HL-60 (cell line): ENCODE measurements at regions not wholly inside any gene's neighbourhood (a gene's known extent, or its start where the extent isn't known, plus 50 kb on each side); places are given as distances from the start of the nearest gene placed in this dataset.

Experiments
- DNase-seq, 2 experiments: peaks; one replicate each; pipeline ENCODE4 v3.0.0-alpha.2; 2010 to 2020; ENCODE audit warnings: low read depth in 1 of 2, low spot score in 1 of 2
- H3K27ac ChIP-seq: fragments of 250-450 bp; sonication (Bioruptor Pico); replicated peaks from 2 replicates; pipeline ENCODE4 v1.5.1; 2020; ENCODE audit warnings: mild to moderate bottlenecking, moderate library complexity
- H3K27me3 ChIP-seq: fragments of 250-450 bp; sonication (Bioruptor Pico); 2 replicates; pipeline ENCODE4 v1.5.1; 2021; ENCODE audit warnings: mild to moderate bottlenecking, moderate library complexity; ENCODE audit not compliant: insufficient read depth, poor library complexity, severe bottlenecking
- H3K4me3 ChIP-seq: replicated peaks from 2 replicates; pipeline ENCODE4 v1.5.1; 2011; ENCODE audit warnings: mild to moderate bottlenecking, control low read depth, low read length; ENCODE audit not compliant: insufficient read depth
- GABPA ChIP-seq: IDR thresholded peaks from 2 replicates; pipeline ENCODE4 v1.6.1; 2012; ENCODE audit warnings: low read depth
- POLR2AphosphoS5 ChIP-seq: IDR thresholded peaks from 2 replicates; pipeline ENCODE4 v1.6.1; 2012; ENCODE audit warnings: low read depth
- SPI1 ChIP-seq: IDR thresholded peaks from 2 replicates; pipeline ENCODE4 v1.6.1; 2012; ENCODE audit warnings: low read depth, mild to moderate bottlenecking, borderline replicate concordance
- TF ChIP-seq, protein P1 (sequence below): IDR thresholded peaks from one replicate; pipeline ENCODE4 v1.5.1; 2011; ENCODE audit warnings: low read length, control low read depth, inconsistent platforms; ENCODE audit not compliant: insufficient read depth
- TF ChIP-seq, protein P2 (sequence below): IDR thresholded peaks from 2 replicates; pipeline ENCODE4 v1.6.1; 2012; ENCODE audit warnings: low read depth; ENCODE audit not compliant: insufficient replicate concordance

DNA sequence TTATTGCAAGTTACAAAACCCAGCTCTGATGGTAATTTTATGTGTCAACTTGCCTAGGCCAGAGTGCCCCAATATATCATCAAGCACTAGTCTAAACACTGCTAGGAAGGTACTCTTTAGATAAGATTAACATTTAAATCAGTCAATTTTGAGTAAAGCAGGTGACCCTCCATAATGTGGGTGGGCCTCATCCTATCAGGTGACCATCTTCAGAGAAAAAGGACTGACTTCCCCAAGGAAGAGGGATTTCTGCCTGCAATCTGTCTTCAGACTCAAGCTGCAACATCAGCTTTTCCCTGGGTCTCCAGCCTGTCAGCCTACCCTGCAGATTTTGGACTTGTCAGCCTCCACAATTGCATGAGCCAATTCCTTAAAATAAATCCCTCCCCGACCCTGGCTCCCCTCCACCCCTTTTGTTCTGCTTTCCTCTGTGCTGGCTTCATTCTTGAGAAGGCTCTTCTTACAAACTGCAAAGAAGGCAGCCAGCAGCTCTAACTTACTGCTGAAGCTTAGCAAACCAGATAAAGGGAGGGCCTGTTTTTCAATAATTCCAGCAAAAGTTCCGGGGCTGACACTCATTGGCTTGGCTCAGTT lies 56.4 kb upstream of the RUNX3 start:
- no peak overlapping the region for H3K4me3 ChIP-seq
- H3K27me3 ChIP-seq: no peaks in the 10 kb centered on the region
- no peak for DNase-seq
- TF ChIP-seq SPI1: no peak
- TF ChIP-seq GABPA: no peak
- TF ChIP-seq, protein P1, sequence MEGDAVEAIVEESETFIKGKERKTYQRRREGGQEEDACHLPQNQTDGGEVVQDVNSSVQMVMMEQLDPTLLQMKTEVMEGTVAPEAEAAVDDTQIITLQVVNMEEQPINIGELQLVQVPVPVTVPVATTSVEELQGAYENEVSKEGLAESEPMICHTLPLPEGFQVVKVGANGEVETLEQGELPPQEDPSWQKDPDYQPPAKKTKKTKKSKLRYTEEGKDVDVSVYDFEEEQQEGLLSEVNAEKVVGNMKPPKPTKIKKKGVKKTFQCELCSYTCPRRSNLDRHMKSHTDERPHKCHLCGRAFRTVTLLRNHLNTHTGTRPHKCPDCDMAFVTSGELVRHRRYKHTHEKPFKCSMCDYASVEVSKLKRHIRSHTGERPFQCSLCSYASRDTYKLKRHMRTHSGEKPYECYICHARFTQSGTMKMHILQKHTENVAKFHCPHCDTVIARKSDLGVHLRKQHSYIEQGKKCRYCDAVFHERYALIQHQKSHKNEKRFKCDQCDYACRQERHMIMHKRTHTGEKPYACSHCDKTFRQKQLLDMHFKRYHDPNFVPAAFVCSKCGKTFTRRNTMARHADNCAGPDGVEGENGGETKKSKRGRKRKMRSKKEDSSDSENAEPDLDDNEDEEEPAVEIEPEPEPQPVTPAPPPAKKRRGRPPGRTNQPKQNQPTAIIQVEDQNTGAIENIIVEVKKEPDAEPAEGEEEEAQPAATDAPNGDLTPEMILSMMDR: no peak
- TF ChIP-seq, protein P2, sequence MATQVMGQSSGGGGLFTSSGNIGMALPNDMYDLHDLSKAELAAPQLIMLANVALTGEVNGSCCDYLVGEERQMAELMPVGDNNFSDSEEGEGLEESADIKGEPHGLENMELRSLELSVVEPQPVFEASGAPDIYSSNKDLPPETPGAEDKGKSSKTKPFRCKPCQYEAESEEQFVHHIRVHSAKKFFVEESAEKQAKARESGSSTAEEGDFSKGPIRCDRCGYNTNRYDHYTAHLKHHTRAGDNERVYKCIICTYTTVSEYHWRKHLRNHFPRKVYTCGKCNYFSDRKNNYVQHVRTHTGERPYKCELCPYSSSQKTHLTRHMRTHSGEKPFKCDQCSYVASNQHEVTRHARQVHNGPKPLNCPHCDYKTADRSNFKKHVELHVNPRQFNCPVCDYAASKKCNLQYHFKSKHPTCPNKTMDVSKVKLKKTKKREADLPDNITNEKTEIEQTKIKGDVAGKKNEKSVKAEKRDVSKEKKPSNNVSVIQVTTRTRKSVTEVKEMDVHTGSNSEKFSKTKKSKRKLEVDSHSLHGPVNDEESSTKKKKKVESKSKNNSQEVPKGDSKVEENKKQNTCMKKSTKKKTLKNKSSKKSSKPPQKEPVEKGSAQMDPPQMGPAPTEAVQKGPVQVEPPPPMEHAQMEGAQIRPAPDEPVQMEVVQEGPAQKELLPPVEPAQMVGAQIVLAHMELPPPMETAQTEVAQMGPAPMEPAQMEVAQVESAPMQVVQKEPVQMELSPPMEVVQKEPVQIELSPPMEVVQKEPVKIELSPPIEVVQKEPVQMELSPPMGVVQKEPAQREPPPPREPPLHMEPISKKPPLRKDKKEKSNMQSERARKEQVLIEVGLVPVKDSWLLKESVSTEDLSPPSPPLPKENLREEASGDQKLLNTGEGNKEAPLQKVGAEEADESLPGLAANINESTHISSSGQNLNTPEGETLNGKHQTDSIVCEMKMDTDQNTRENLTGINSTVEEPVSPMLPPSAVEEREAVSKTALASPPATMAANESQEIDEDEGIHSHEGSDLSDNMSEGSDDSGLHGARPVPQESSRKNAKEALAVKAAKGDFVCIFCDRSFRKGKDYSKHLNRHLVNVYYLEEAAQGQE: no peak
- no peak for TF ChIP-seq POLR2AphosphoS5
- no peak overlapping the region for H3K27ac ChIP-seq

GRCh38 chr1:24985737-24986136 lies 55.7 kb upstream of the RUNX3 start:
- no peak for DNase-seq
- H3K27me3 ChIP-seq: no peaks in the 10 kb centered on the region
- no peak overlapping the region for H3K27ac ChIP-seq
- no peak overlapping the region for H3K4me3 ChIP-seq
- TF ChIP-seq GABPA (no peak), POLR2AphosphoS5 (no peak), SPI1 (no peak)
- TF ChIP-seq, protein P2: no peak
- TF ChIP-seq, protein P1: no peak

DNA sequence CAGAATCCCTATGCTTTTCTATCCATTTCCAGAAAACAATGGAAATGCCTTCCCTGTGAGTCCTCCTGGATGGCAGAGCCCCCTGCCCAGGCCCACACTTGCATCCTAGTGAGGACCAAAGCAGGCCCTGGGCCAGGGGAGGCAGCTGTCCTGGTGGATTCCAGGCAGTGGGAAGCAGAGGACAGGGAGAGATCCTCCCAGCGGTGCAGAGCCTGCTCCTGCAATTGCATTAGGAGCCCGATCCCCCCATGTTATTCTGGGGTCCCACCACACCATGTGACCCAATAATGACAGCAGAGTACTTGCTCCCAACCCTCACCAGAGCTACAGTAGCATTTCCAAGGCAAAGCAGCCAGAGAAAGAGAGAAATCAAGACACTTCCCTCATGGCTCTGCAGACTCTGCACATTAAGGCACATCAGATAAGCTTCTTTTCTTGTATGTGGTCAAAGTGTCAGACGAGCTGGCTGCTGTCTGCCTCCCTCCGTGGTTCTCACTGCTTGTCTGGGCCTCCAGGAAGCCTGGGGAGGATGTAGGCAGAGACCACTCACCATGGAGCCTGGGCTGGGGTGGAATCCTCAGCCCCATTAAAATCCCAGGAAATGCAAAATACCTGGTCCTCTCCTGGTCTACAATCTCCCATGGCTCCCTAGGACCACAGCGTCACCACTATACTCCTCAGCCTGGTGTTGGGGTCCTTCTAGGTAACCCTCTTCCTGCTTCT lies 54.9 kb upstream of the RUNX3 start:
- DNase-seq: no peak
- Histone ChIP-seq H3K27ac (no peak overlapping the region), H3K4me3 (no peak overlapping the region), H3K27me3 (no peaks in the 10 kb centered on the region)
- no peak for TF ChIP-seq POLR2AphosphoS5
- TF ChIP-seq SPI1: no peak
- no peak for TF ChIP-seq GABPA
- TF ChIP-seq, protein P1: no peak
- TF ChIP-seq, protein P2: no peak
